Subcutaneous abdominal adipose tissue (tissue), 5 donors: ENCODE measurements at regions not wholly inside any gene's neighbourhood (a gene's known extent, or its start where the extent isn't known, plus 50 kb on each side); places are given as distances from the start of the nearest gene placed in this dataset.

Source experiments
- H3K27ac ChIP-seq: one replicate; pipeline ENCODE4 v1.7.0; 2013; ENCODE audit warnings: low read depth, mild to moderate bottlenecking, inconsistent platforms, low read length, moderate library complexity
- H3K27me3 ChIP-seq, 5 donors: one replicate each; pipeline ENCODE4 v1.7.0; 2013; ENCODE audit warnings: low read length in 5 of 5, inconsistent platforms in 1 of 5; ENCODE audit not compliant: control insufficient read depth in 5 of 5, insufficient read depth in 4 of 5
- H3K36me3 ChIP-seq, 5 donors: one replicate each; pipeline ENCODE4 v1.7.0; 2013; ENCODE audit warnings: low read length in 5 of 5; ENCODE audit not compliant: control insufficient read depth in 5 of 5, insufficient read depth in 5 of 5
- H3K4me1 ChIP-seq, 5 donors: one replicate each; pipeline ENCODE4 v1.7.0; 2013; ENCODE audit warnings: low read length in 5 of 5, mild to moderate bottlenecking in 3 of 5, moderate library complexity in 1 of 5; ENCODE audit not compliant: control insufficient read depth in 5 of 5, insufficient read depth in 5 of 5
- H3K4me3 ChIP-seq, 5 donors: one replicate each; pipeline ENCODE4 v1.7.0; 2013; ENCODE audit warnings: low read length in 5 of 5, low read depth in 1 of 5
- H3K9ac ChIP-seq, 5 donors: one replicate each; pipeline ENCODE4 v1.7.0; 2013; ENCODE audit warnings: low read length in 5 of 5, mild to moderate bottlenecking in 4 of 5, moderate library complexity in 3 of 5
- H3K9me3 ChIP-seq, 5 donors: one replicate each; pipeline ENCODE4 v1.7.0; 2013; ENCODE audit warnings: low read length in 5 of 5; ENCODE audit not compliant: control insufficient read depth in 5 of 5
- donor health status: healthy.
- donor health status: healthy.
- donor health status: healthy.
- donor health status: healthy.
- donor health status: healthy.

- no peak overlapping the region for H3K4me3 ChIP-seq
- no peaks in the 10 kb centered on the region for H3K27me3 ChIP-seq
- peaks cover 0 to 11% (median 0%) of the 10 kb centered on the region in 5 donors for H3K4me1 ChIP-seq
- H3K27ac ChIP-seq, result no peak overlapping the region
- no peak overlapping the region for H3K9ac ChIP-seq
- no peaks in the 10 kb centered on the region for H3K9me3 ChIP-seq
- H3K36me3 ChIP-seq, result no peaks in the 10 kb centered on the region
Measured at GRCh38 chr14:58697930-58698642, 60.3 kb downstream of the DACT1 start.

GRCh38 chr14:58699681-58700205 is 62.0 kb downstream of the DACT1 start:
- Histone ChIP-seq H3K9ac (no peak overlapping the region), H3K27me3 (no peaks in the 10 kb centered on the region), H3K9me3 (no peaks in the 10 kb centered on the region), H3K36me3 (no peaks in the 10 kb centered on the region), H3K4me3 (no peak overlapping the region), H3K4me1 (peaks cover 0 to 11% (median 1%) of the 10 kb centered on the region in 5 donors), H3K27ac (no peak overlapping the region)

- H3K36me3 ChIP-seq, result no peaks in the 10 kb centered on the region
- no peak overlapping the region for H3K4me3 ChIP-seq
- no peak overlapping the region for H3K9ac ChIP-seq
- H3K27ac ChIP-seq, result no peak overlapping the region
- H3K27me3 ChIP-seq, result no peaks in the 10 kb centered on the region
- H3K9me3 ChIP-seq, result no peaks in the 10 kb centered on the region
- peaks cover 0 to 11% (median 4%) of the 10 kb centered on the region in 5 donors for H3K4me1 ChIP-seq
Measured at GRCh38 chr14:58701156-58701555, 63.4 kb downstream of the DACT1 start.

- Histone ChIP-seq H3K36me3 (no peaks in the 10 kb centered on the region), H3K9me3 (no peaks in the 10 kb centered on the region), H3K4me1 (peaks cover 0 to 11% (median 4%) of the 10 kb centered on the region in 5 donors), H3K4me3 (no peak overlapping the region), H3K9ac (no peak overlapping the region), H3K27me3 (no peaks in the 10 kb centered on the region), H3K27ac (no peak overlapping the region)
Measured at GRCh38 chr14:58701604-58702003, 63.8 kb downstream of the DACT1 start.

- H3K4me1 ChIP-seq, result peaks cover 0 to 11% (median 4%) of the 10 kb centered on the region in 5 donors
- no peak overlapping the region for H3K27ac ChIP-seq
- H3K36me3 ChIP-seq, result no peaks in the 10 kb centered on the region
Measured at GRCh38 chr14:58702441-58703160, 64.8 kb downstream of the DACT1 start.

GRCh38 chr14:58703161-58703506 is 65.4 kb downstream of the DACT1 start:
- Histone ChIP-seq H3K27me3 (no peaks in the 10 kb centered on the region), H3K4me1 (peaks cover 0 to 11% (median 4%) of the 10 kb centered on the region in 5 donors), H3K9me3 (no peaks in the 10 kb centered on the region), H3K27ac (no peak overlapping the region), H3K36me3 (no peaks in the 10 kb centered on the region), H3K9ac (no peak overlapping the region), H3K4me3 (no peak overlapping the region)

More at GRCh38 chr14:58702441-58703160, 64.8 kb downstream of the DACT1 start:
- H3K9ac ChIP-seq, result no peak overlapping the region
- no peaks in the 10 kb centered on the region for H3K9me3 ChIP-seq
- no peak overlapping the region for H3K4me3 ChIP-seq
- H3K27me3 ChIP-seq, result no peaks in the 10 kb centered on the region

GRCh38 chr14:58705066-58705465 is 67.3 kb downstream of the DACT1 start:
- Histone ChIP-seq H3K9ac (no peak overlapping the region), H3K27ac (no peak overlapping the region), H3K9me3 (no peaks in the 10 kb centered on the region), H3K4me3 (no peak overlapping the region), H3K4me1 (peaks cover 0 to 11% (median 4%) of the 10 kb centered on the region in 5 donors), H3K36me3 (no peaks in the 10 kb centered on the region), H3K27me3 (no peaks in the 10 kb centered on the region)

- H3K27me3 ChIP-seq, result no peaks in the 10 kb centered on the region
- no peaks in the 10 kb centered on the region for H3K9me3 ChIP-seq
- peaks cover 0 to 5% (median 0%) of the 10 kb centered on the region in 5 donors for H3K4me1 ChIP-seq
- no peak overlapping the region for H3K4me3 ChIP-seq
- no peak overlapping the region for H3K9ac ChIP-seq
- H3K27ac ChIP-seq, result no peak overlapping the region
- no peaks in the 10 kb centered on the region for H3K36me3 ChIP-seq
Measured at GRCh38 chr14:58707949-58708348, 70.2 kb downstream of the DACT1 start.

- no peaks in the 10 kb centered on the region for H3K36me3 ChIP-seq
- no peak overlapping the region for H3K27ac ChIP-seq
- no peaks in the 10 kb centered on the region for H3K27me3 ChIP-seq
- no peak overlapping the region for H3K9ac ChIP-seq
- peaks cover 0 to 4% (median 0%) of the 10 kb centered on the region in 5 donors for H3K4me1 ChIP-seq
- H3K4me3 ChIP-seq, result no peak overlapping the region
- H3K9me3 ChIP-seq, result no peaks in the 10 kb centered on the region
Measured at GRCh38 chr14:58709949-58710348, 72.2 kb downstream of the DACT1 start.

- peaks cover 0 to 3% (median 0%) of the 10 kb centered on the region in 5 donors for H3K4me1 ChIP-seq
- no peak overlapping the region for H3K9ac ChIP-seq
- H3K27ac ChIP-seq, result no peak overlapping the region
- no peaks in the 10 kb centered on the region for H3K9me3 ChIP-seq
- H3K36me3 ChIP-seq, result no peaks in the 10 kb centered on the region
- H3K4me3 ChIP-seq, result no peak overlapping the region
- H3K27me3 ChIP-seq, result no peaks in the 10 kb centered on the region
Measured at GRCh38 chr14:58711382-58711781, 73.6 kb downstream of the DACT1 start.
